ENCODE measurements at regions not wholly inside any gene's neighbourhood (a gene's known extent, or its start where the extent isn't known, plus 50 kb on each side); places are given as distances from the start of the nearest gene placed in this dataset.

GRCh38 chr7:41517771-41518170, 185.1 kb downstream of the INHBA start:
- no peaks in the 10 kb centered on the region for H3K4me1 ChIP-seq
- WGBS, 5 donors, result 78 to 93% (median 92%) methylated on average over 2 of the region's 2 CpGs
- no peak for DNase-seq
- no peak overlapping the region for H3K4me3 ChIP-seq
- intact Hi-C loops (cut with DNase I; ENCODE audit: low total_unique reads), result no loop called here
- TF ChIP-seq POLR2A (IDR thresholded peaks at IDR 0.05) (no peak), CTCF (IDR thresholded peaks at IDR 0.05 in 8 of 11, conservative IDR thresholded peaks at IDR 0.05 in 3 of 11) (no peak), POLR2AphosphoS5 (IDR thresholded peaks at IDR 0.05) (no peak)
- no peaks in the 10 kb centered on the region for H3K36me3 ChIP-seq
- peaks cover 0 to 19% (median 9%) of the 10 kb centered on the region in 8 donors for H3K9me3 ChIP-seq
- H3K27ac ChIP-seq, result no peak overlapping the region
- H3K27me3 ChIP-seq (replicated peaks in 1 of 7), result no peaks in the 10 kb centered on the region

GRCh38 chr7:41508755-41509154, 194.1 kb downstream of the INHBA start:
- Histone ChIP-seq H3K9me3 (no peaks in the 10 kb centered on the region), H3K27ac (no peak overlapping the region), H3K36me3 (no peaks in the 10 kb centered on the region), H3K4me1 (no peaks in the 10 kb centered on the region), H3K27me3 (replicated peaks in 1 of 7) (no peaks in the 10 kb centered on the region), H3K4me3 (no peak overlapping the region)
- TF ChIP-seq POLR2AphosphoS5 (IDR thresholded peaks at IDR 0.05), result no peak
- no peak for TF ChIP-seq CTCF (IDR thresholded peaks at IDR 0.05 in 8 of 11, conservative IDR thresholded peaks at IDR 0.05 in 3 of 11)
- no peak for TF ChIP-seq POLR2A (IDR thresholded peaks at IDR 0.05)
- DNase-seq, result no peak
- 58 to 73% (median 67%) methylated on average over 4 of the region's 4 CpGs for WGBS, 5 donors
- intact Hi-C loops (cut with DNase I; ENCODE audit: low total_unique reads), result no loop called here

GRCh38 chr7:41507686-41508268, 195.1 kb downstream of the INHBA start:
- no peak overlapping the region for H3K4me3 ChIP-seq
- no peaks in the 10 kb centered on the region for H3K36me3 ChIP-seq
- H3K9me3 ChIP-seq, result no peaks in the 10 kb centered on the region
- DNase-seq, result no peak
- H3K27me3 ChIP-seq (replicated peaks in 1 of 7), result no peaks in the 10 kb centered on the region
- intact Hi-C loops (cut with DNase I; ENCODE audit: low total_unique reads), result no loop called here
- no peaks in the 10 kb centered on the region for H3K4me1 ChIP-seq
- no peak for TF ChIP-seq POLR2A (IDR thresholded peaks at IDR 0.05)
- TF ChIP-seq CTCF (IDR thresholded peaks at IDR 0.05 in 8 of 11, conservative IDR thresholded peaks at IDR 0.05 in 3 of 11), result no peak
- no peak for TF ChIP-seq POLR2AphosphoS5 (IDR thresholded peaks at IDR 0.05)
- WGBS, 5 donors, result 72 to 84% (median 77%) methylated on average over 4 of the region's 4 CpGs
- H3K27ac ChIP-seq, result no peak overlapping the region

- 81 to 89% (median 86%) methylated on average over 10 of the region's 10 CpGs for WGBS, 5 donors
- TF ChIP-seq CTCF (IDR thresholded peaks at IDR 0.05 in 8 of 11, conservative IDR thresholded peaks at IDR 0.05 in 3 of 11), result no peak
- intact Hi-C loops (cut with DNase I; ENCODE audit: low total_unique reads), result no loop called here
- Histone ChIP-seq H3K4me1 (no peaks in the 10 kb centered on the region), H3K27me3 (replicated peaks in 1 of 7) (no peaks in the 10 kb centered on the region), H3K27ac (no peak overlapping the region), H3K4me3 (no peak overlapping the region), H3K36me3 (no peaks in the 10 kb centered on the region), H3K9me3 (no peaks in the 10 kb centered on the region)
- DNase-seq, result no peak
Measured at GRCh38 chr7:41504214-41504980, 198.5 kb downstream of the INHBA start.
